ACC112 (cell line): ENCODE measurements at regions not wholly inside any gene's neighbourhood (a gene's known extent, or its start where the extent isn't known, plus 50 kb on each side); places are given as distances from the start of the nearest gene placed in this dataset.

ENCODE experiments used
- H2AFZ ChIP-seq: fragments of 200-600 bp; sonication (generic); one replicate; pipeline ENCODE4 v1.6.0; 2017; ENCODE audit warnings: antibody characterized with exemption, low read length; ENCODE audit not compliant: unreplicated experiment
- H3K27ac ChIP-seq: fragments of 200-600 bp; sonication (generic); 2 replicates; pipeline ENCODE4 v1.5.1; 2014; ENCODE audit warnings: low read depth, mild to moderate bottlenecking, antibody characterized with exemption, low read length, moderate library complexity
- H3K27me3 ChIP-seq: fragments of 200-600 bp; sonication (generic); 2 replicates; pipeline ENCODE4 v1.6.1; 2014; ENCODE audit warnings: mild to moderate bottlenecking, antibody characterized with exemption, low read length, moderate library complexity, mixed read lengths; ENCODE audit not compliant: insufficient read depth
- H3K36me3 ChIP-seq: fragments of 200-600 bp; sonication (generic); 2 replicates; pipeline ENCODE4 v1.6.1; 2016; ENCODE audit warnings: mild to moderate bottlenecking, antibody characterized with exemption, low read length, moderate library complexity, mixed read lengths; ENCODE audit not compliant: insufficient read depth
- H3K4me1 ChIP-seq: fragments of 200-600 bp; sonication (generic); one replicate; pipeline ENCODE4 v1.6.1; 2016; ENCODE audit warnings: low read length, mixed read lengths; ENCODE audit not compliant: insufficient read depth, unreplicated experiment, control insufficient read depth
- H3K4me3 ChIP-seq: fragments of 200-600 bp; sonication (generic); 2 replicates; pipeline ENCODE4 v1.5.1; 2014; ENCODE audit warnings: mild to moderate bottlenecking, low read depth, low read length
- H3K79me2 ChIP-seq: fragments of 200-600 bp; sonication (generic); one replicate; pipeline ENCODE4 v1.6.0; 2016; ENCODE audit warnings: low read length; ENCODE audit not compliant: control insufficient read depth, unreplicated experiment, insufficient read depth

DNA sequence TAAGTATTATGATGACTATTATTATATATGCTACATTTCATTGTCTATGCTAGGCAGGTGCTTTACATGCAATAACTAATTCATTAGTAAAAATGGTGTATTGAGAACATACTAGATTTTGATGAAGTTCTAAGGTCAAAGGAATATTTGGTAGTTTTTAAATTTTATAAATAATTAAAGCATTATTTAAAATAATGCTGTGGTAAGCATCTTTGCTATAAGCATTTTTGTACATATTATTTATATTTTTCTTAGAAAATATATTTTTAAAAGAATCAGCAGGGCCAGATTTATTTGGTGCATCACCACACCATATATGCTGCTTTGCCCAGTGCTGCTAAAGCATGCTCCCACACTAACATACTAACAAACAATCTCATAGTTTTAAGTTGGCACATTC is 517.9 kb downstream of the C6orf118 start:
- Histone ChIP-seq H3K36me3 (no peaks in the 10 kb centered on the region), H3K4me1 (no peaks in the 10 kb centered on the region), H2AFZ (no peak overlapping the region), H3K79me2 (no peaks in the 10 kb centered on the region), H3K27me3 (no peaks in the 10 kb centered on the region), H3K4me3 (no peak overlapping the region), H3K27ac (no peak overlapping the region)

DNA sequence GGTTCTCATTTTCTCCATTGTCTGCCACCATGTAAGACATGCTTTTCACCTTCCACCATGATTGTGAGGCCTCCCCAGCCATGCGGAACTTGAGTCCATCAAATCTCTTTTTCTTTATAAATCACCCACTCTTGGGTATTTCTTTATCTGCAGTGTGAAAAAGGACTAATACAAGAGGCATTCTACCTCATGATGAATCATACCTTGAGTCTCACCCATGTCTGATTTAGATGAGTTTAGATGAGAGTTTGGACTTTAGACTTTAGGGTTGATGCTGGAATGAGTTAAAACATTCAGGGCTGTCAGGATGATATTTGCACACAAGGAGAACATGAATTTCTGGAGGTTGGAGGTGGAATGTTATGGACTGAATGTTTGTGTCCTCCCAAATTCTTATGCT is 545.6 kb downstream of the C6orf118 start:
- Histone ChIP-seq H3K27me3 (no peaks in the 10 kb centered on the region), H3K79me2 (no peaks in the 10 kb centered on the region), H2AFZ (no peak overlapping the region), H3K27ac (no peak overlapping the region), H3K36me3 (no peaks in the 10 kb centered on the region), H3K4me1 (no peaks in the 10 kb centered on the region), H3K4me3 (no peak overlapping the region)

DNA sequence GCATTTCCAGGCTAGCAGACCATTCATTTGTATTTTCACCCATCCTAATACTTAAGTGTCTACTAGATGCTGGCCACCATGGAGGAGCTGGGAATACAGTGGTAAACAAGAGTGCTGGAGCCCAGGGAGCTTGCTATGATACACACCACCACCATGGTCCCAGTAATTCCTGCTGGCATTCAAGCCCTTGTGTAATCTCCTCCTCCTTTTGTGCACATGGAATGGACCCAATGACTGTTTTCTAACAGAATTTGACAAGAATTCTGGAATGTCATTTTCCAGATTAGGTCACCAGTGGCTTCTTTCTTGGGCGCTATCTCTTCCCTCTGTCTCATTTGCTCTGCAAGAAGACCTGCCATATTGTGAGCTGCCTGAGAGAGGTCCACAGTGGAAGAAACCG is 552.0 kb downstream of the C6orf118 start:
- H3K36me3 ChIP-seq, result no peaks in the 10 kb centered on the region

DNA sequence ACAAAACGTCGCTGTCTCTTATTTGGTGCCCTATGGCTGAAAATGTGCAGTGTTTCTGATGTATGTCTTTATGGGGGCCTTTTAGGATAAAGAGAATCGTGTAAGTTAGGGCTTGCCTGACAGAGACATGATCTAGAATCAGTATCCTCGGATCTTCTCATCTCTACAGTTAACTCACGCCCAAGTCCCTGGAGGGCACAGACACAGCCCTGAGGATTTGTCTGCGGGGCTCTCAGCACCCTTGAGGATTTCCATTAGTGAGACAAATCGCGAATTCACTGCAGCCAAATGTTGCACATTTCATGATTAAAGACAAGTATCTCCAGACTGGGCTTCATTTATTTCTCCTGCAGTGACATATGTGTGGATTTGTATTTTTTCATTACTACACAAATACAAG is 552.7 kb downstream of the C6orf118 start:
- Histone ChIP-seq H3K27ac (no peak overlapping the region), H2AFZ (no peak overlapping the region), H3K4me3 (no peak overlapping the region), H3K4me1 (no peaks in the 10 kb centered on the region), H3K79me2 (no peaks in the 10 kb centered on the region), H3K36me3 (no peaks in the 10 kb centered on the region), H3K27me3 (no peaks in the 10 kb centered on the region)

More for the DNA sequence above, 552.0 kb downstream of the C6orf118 start:
- H3K79me2 ChIP-seq, result no peaks in the 10 kb centered on the region
- H3K4me1 ChIP-seq, result no peaks in the 10 kb centered on the region
- no peak overlapping the region for H3K4me3 ChIP-seq
- H3K27me3 ChIP-seq, result no peaks in the 10 kb centered on the region
- H3K27ac ChIP-seq, result no peak overlapping the region
- no peak overlapping the region for H2AFZ ChIP-seq

DNA sequence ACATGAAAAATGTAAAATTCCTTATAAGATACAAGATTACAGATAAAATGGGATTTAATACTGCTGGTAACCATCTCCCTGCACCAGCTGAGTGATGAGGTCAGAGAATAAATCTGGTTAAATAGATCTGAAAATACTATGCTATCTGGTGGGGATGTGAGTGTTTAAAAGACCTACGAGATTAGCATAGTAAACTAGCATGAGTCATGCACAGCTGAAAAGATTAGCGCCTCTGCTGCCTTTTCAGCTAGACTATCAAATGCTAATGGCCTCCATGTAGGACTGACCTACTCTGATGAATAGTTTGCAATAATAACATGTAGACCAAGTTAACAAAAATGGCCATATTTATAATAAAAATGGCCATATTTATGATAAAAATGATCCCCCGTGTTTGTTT is 553.3 kb downstream of the C6orf118 start:
- Histone ChIP-seq H3K79me2 (no peaks in the 10 kb centered on the region), H3K36me3 (no peaks in the 10 kb centered on the region)

DNA sequence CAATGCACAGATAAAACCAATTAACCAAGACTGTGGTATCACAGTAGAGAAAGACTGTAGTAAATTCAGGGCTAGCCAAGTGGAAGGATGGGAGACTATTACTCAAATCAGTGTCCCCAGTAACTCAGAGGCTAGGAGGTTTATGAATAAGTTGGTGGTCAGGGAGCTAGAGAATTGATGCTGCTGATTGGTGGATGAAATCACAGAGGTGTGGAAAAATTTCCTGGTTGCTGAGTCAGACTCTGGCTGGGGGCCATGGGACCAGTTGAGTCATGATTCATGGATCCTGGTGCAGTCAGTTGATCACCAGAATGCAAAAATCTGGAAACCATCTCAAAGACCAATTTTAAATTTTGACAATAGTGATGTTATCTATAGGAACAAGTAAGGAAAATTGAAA is 555.9 kb downstream of the C6orf118 start:
- Histone ChIP-seq H3K79me2 (no peaks in the 10 kb centered on the region), H3K4me3 (no peak overlapping the region), H3K4me1 (no peaks in the 10 kb centered on the region), H3K27me3 (no peaks in the 10 kb centered on the region), H3K36me3 (no peaks in the 10 kb centered on the region), H2AFZ (no peak overlapping the region), H3K27ac (no peak overlapping the region)

More for the DNA sequence above, 553.3 kb downstream of the C6orf118 start:
- Histone ChIP-seq H3K4me1 (no peaks in the 10 kb centered on the region), H3K27me3 (no peaks in the 10 kb centered on the region), H3K27ac (no peak overlapping the region), H2AFZ (no peak overlapping the region), H3K4me3 (no peak overlapping the region)

DNA sequence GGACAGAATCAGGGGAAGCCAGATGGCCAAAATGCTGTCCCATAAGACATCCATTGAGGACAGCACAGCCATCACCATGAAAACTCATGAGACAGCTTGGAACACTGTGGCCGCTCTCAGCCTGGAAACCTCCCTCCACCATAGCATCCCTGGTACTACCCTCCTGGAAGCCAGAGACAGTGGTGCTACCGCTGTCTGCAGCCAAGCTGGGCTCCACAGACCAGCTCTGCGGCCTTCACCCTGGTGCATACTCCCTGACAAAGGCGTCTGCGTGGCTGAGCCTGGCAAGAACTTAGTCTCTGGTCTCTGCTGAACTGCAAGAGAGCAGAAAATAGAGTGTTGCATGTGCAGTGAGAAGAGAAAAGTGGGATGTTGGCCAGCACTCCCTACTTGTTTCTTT is 558.0 kb downstream of the C6orf118 start:
- no peaks in the 10 kb centered on the region for H3K79me2 ChIP-seq

DNA sequence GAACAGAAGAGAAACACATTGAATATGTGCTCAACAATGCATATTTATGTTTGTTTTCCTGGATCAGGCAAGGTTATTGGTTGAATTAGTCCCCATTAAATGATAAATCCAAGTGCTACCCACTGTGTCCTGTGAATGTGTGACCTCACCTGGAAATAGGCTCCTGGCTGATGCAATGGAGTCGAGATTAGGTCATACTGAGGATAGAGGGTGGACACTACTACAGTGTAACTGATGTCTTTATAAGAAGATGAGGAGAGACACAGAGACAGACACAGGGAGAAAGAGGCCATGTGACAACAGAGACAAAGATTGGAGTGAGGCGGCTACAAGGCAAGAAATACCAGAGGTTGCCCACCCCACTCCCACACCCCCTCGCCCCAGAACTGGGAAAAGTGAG is 559.3 kb downstream of the C6orf118 start:
- Histone ChIP-seq H3K27ac (no peak overlapping the region), H3K4me3 (no peak overlapping the region), H3K36me3 (no peaks in the 10 kb centered on the region), H2AFZ (no peak overlapping the region), H3K79me2 (no peaks in the 10 kb centered on the region), H3K4me1 (no peaks in the 10 kb centered on the region), H3K27me3 (no peaks in the 10 kb centered on the region)

More for the DNA sequence above, 558.0 kb downstream of the C6orf118 start:
- no peak overlapping the region for H3K4me3 ChIP-seq
- no peaks in the 10 kb centered on the region for H3K36me3 ChIP-seq
- no peak overlapping the region for H2AFZ ChIP-seq
- H3K27ac ChIP-seq, result no peak overlapping the region
- no peaks in the 10 kb centered on the region for H3K4me1 ChIP-seq
- H3K27me3 ChIP-seq, result no peaks in the 10 kb centered on the region

DNA sequence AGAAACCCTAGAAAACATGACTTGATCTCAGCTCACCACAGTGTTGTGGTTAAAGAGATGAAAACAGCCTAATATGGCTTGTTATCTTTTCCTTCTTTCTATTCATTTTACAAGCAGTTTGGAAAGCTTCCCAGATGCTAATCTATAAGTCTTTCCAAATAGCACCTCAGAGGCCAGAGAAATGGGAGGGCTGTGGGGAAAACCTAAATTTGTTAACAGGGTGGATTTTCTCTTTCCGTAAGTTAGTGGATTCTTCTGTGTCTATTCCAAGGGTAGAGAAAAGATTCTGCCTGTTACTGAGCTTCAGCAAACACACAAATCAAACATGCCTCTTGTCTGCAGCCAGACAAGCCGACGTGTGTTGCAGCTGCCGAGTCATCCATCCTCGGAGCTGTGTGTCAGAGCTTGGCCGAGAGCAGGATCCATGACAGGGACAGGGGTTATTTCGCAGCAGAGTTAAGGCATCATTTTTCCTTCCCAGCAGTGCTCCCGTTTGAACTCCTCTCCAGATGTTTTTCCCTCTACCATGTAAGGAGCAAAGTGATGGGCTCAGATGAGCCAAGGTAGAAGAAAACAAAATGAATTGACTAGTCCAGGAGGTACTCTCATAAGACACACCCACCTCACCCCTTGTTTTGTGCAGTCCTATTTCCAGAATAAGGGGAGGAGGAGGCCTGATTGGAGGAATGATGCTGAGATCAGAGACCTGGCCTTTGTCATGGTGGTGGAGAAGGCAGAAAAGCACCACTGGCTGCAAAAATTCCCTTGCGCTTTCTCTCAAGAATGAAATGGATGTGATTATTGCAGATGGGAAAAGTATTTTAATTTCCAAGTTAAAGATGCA is 560.0 kb downstream of the C6orf118 start:
- no peaks in the 10 kb centered on the region for H3K36me3 ChIP-seq
- H3K79me2 ChIP-seq, result no peaks in the 10 kb centered on the region

DNA sequence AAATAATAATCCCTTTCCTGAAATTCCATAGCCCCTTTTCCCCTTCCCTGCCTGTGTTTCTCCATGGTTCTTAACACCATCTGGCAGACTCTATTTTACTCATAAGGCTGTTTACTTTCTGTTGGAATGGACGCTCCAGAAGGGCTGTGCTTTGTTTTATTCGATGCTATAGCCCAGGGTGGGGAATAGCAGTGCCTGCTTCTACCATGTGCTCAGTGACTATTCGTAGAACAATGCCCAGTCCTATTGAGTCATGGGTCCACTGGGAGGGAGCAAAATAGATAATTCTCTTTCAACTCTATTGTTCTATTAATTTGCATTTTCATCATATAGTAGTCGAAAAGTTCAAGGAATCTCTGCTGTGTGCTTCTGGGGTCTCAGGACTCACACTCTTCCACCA is 565.1 kb downstream of the C6orf118 start:
- H3K27me3 ChIP-seq, result no peaks in the 10 kb centered on the region
- H3K36me3 ChIP-seq, result no peaks in the 10 kb centered on the region
- H2AFZ ChIP-seq, result no peak overlapping the region
- H3K4me1 ChIP-seq, result no peaks in the 10 kb centered on the region
- H3K27ac ChIP-seq, result no peak overlapping the region
- H3K4me3 ChIP-seq, result no peak overlapping the region
- H3K79me2 ChIP-seq, result no peaks in the 10 kb centered on the region

More for the DNA sequence above, 560.0 kb downstream of the C6orf118 start:
- Histone ChIP-seq H2AFZ (no peak overlapping the region), H3K4me1 (no peaks in the 10 kb centered on the region), H3K27ac (no peak overlapping the region), H3K27me3 (no peaks in the 10 kb centered on the region), H3K4me3 (no peak overlapping the region)

DNA sequence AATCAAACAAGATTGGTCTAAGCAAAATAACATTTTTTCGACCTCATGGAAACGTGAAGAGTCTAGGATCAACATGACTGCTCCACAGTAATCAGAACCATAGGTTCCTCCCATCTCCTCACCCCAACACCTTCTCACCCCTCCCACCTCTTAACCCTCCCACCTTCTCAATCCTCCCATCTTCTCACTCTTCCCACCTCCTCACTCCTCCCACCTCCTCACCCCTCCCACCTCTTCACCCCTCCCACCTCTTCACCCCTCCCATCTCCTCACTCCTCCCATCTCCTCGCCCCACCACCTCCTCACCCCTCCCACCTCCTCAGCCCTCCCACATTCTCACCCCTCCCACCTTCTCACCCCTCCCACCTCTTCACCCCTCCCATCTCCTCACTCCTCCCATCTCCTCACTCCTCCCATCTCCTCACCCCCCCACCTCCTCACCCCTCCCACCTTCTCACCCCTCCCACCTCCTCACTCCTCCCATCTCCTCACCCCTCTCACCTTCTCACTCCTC is 567.4 kb downstream of the C6orf118 start:
- no peaks in the 10 kb centered on the region for H3K36me3 ChIP-seq
- H3K4me1 ChIP-seq, result no peaks in the 10 kb centered on the region
- no peaks in the 10 kb centered on the region for H3K79me2 ChIP-seq
- H3K27ac ChIP-seq, result no peak overlapping the region
- no peaks in the 10 kb centered on the region for H3K27me3 ChIP-seq
- no peak overlapping the region for H3K4me3 ChIP-seq
- no peak overlapping the region for H2AFZ ChIP-seq
